ENCODE measurements at regions not wholly inside any gene's neighbourhood (a gene's known extent, or its start where the extent isn't known, plus 50 kb on each side); places are given as distances from the start of the nearest gene placed in this dataset.

GRCh38 chr3:178155521-178155920 lies 380.7 kb upstream of the KCNMB2 start:
- TF ChIP-seq CTCF (conservative IDR thresholded peaks at IDR 0.05) (no peak), ZFX (IDR thresholded peaks at IDR 0.05) (no peak)

Measured in C4-2B (cell line).